Upper lobe of left lung (tissue), 6 donors: ENCODE measurements at regions not wholly inside any gene's neighbourhood (a gene's known extent, or its start where the extent isn't known, plus 50 kb on each side); places are given as distances from the start of the nearest gene placed in this dataset.

Source experiments
- ATAC-seq, 2 donors: fragments of 200-7000 bp; cut with Tn5 transposase; one replicate each; pipeline ENCODE4 v1.9.1; 2022; ENCODE audit warnings: mild to moderate bottlenecking in 2 of 2, moderate library complexity in 2 of 2; ENCODE audit not compliant: low FRiP score in 2 of 2
- DNase-seq, 2 donors: peaks; one replicate each; pipeline ENCODE4 v3.0.0-alpha.2; 2019 to 2020
- H3K27ac ChIP-seq, 4 donors: fragments of 200-600 bp; sonication (generic); one replicate each; pipeline ENCODE4 v1.5.1; 2016 to 2019
- H3K27me3 ChIP-seq, 4 donors: fragments of 200-600 bp; sonication (generic); one replicate each; pipeline ENCODE4 v1.5.1; 2017 to 2019
- H3K36me3 ChIP-seq, 4 donors: fragments of 200-600 bp; sonication (generic); one replicate each; pipeline ENCODE4 v1.5.1; 2016 to 2019
- H3K4me1 ChIP-seq, 4 donors: fragments of 200-600 bp; sonication (generic); one replicate each; pipeline ENCODE4 v1.5.1; 2018 to 2019
- H3K4me3 ChIP-seq, 4 donors: fragments of 200-600 bp; sonication (generic); one replicate each; pipeline ENCODE4 v1.5.1; 2017 to 2019; ENCODE audit warnings: mild to moderate bottlenecking in 2 of 4, moderate library complexity in 1 of 4
- H3K9me3 ChIP-seq, 4 donors: fragments of 200-600 bp; sonication (generic); one replicate each; pipeline ENCODE4 v1.5.1; 2018 to 2019
- EP300 ChIP-seq, 4 donors: sonication (generic); formaldehyde crosslinking; IDR thresholded peaks; one replicate each; pipeline ENCODE4 v1.5.1; 2017; ENCODE audit warnings: antibody characterized with exemption in 4 of 4, control low read depth in 2 of 4
- POLR2A ChIP-seq, 4 donors: fragments of 450-650 bp; IDR thresholded peaks; one replicate each; pipeline ENCODE4 v1.5.1; 2016 to 2017; ENCODE audit warnings: antibody characterized with exemption in 4 of 4, mild to moderate bottlenecking in 2 of 4
- POLR2AphosphoS5 ChIP-seq, 2 donors: sonication (generic); formaldehyde crosslinking; IDR thresholded peaks; one replicate each; pipeline ENCODE4 v1.5.1; 2017; ENCODE audit warnings: antibody characterized with exemption in 2 of 2
- whole genome bisulfite sequencing, 2 donors: methylation state at CpG; one replicate each; pipeline ENCODE4 v1.1.5; 2017 to 2018; 5-methylcytosine and 5-hydroxymethylcytosine counted together
- TF ChIP-seq, protein P1 (sequence below), 6 experiments: fragments of 450-650 bp in 4 of 6; fragments of 200-600 bp in 2 of 6; sonication (generic) in 2 of 6; IDR thresholded peaks; one replicate each; pipeline ENCODE4 v1.5.1; 2016 to 2019; ENCODE audit warnings: antibody characterized with exemption in 6 of 6
- donor health status: DM: no; HTN: no; CAD: no; lungs with moderate emphysema.
- donor health status: DM: no; HTN: yes; CAD: no; lungs with severe emphysema.

- H3K27me3 ChIP-seq, result no peaks in the 10 kb centered on the region
- TF ChIP-seq POLR2A (IDR thresholded peaks at IDR 0.05), result no peak
- TF ChIP-seq, protein P1, sequence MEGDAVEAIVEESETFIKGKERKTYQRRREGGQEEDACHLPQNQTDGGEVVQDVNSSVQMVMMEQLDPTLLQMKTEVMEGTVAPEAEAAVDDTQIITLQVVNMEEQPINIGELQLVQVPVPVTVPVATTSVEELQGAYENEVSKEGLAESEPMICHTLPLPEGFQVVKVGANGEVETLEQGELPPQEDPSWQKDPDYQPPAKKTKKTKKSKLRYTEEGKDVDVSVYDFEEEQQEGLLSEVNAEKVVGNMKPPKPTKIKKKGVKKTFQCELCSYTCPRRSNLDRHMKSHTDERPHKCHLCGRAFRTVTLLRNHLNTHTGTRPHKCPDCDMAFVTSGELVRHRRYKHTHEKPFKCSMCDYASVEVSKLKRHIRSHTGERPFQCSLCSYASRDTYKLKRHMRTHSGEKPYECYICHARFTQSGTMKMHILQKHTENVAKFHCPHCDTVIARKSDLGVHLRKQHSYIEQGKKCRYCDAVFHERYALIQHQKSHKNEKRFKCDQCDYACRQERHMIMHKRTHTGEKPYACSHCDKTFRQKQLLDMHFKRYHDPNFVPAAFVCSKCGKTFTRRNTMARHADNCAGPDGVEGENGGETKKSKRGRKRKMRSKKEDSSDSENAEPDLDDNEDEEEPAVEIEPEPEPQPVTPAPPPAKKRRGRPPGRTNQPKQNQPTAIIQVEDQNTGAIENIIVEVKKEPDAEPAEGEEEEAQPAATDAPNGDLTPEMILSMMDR (IDR thresholded peaks at IDR 0.05), result no peak
- no peak for TF ChIP-seq POLR2AphosphoS5 (IDR thresholded peaks at IDR 0.05)
- no peak for TF ChIP-seq EP300 (IDR thresholded peaks at IDR 0.05)
- DNase-seq (no peak), ATAC-seq (no peak)
- H3K4me1 ChIP-seq, result no peaks in the 10 kb centered on the region
- H3K4me3 ChIP-seq, result no peak overlapping the region
- WGBS, 2 donors, result 21 to 50% methylated on average over 1 of the region's 1 CpG
- no peaks in the 10 kb centered on the region for H3K36me3 ChIP-seq
- no peak overlapping the region for H3K27ac ChIP-seq
- H3K9me3 ChIP-seq, result no peaks in the 10 kb centered on the region
Measured at GRCh38 chr4:83922402-83922801, 386.5 kb downstream of the GPAT3 start.

- Histone ChIP-seq H3K36me3 (no peaks in the 10 kb centered on the region), H3K27ac (no peak overlapping the region), H3K4me1 (no peaks in the 10 kb centered on the region), H3K4me3 (no peak overlapping the region), H3K27me3 (no peaks in the 10 kb centered on the region), H3K9me3 (no peaks in the 10 kb centered on the region)
- TF ChIP-seq, protein P1 (IDR thresholded peaks at IDR 0.05), result no peak
- TF ChIP-seq EP300 (IDR thresholded peaks at IDR 0.05), result no peak
- TF ChIP-seq POLR2AphosphoS5 (IDR thresholded peaks at IDR 0.05), result no peak
- TF ChIP-seq POLR2A (IDR thresholded peaks at IDR 0.05), result no peak
- ATAC-seq, result no peak
- DNase-seq, result no peak
- WGBS, 2 donors, result 95 to 97% methylated on average over 8 of the region's 8 CpGs
Measured at GRCh38 chr4:83921124-83921523, 385.2 kb downstream of the GPAT3 start.

- H3K4me3 ChIP-seq, result no peak overlapping the region
- WGBS, 2 donors, result 77 to 91% methylated on average over 3 of the region's 3 CpGs
- H3K36me3 ChIP-seq, result no peaks in the 10 kb centered on the region
- H3K4me1 ChIP-seq, result no peaks in the 10 kb centered on the region
- no peaks in the 10 kb centered on the region for H3K27me3 ChIP-seq
- ATAC-seq (no peak), DNase-seq (no peak)
- TF ChIP-seq EP300 (IDR thresholded peaks at IDR 0.05) (no peak), POLR2A (IDR thresholded peaks at IDR 0.05) (no peak), POLR2AphosphoS5 (IDR thresholded peaks at IDR 0.05) (no peak)
- TF ChIP-seq, protein P1 (IDR thresholded peaks at IDR 0.05), result no peak
- no peaks in the 10 kb centered on the region for H3K9me3 ChIP-seq
- H3K27ac ChIP-seq, result no peak overlapping the region
Measured at GRCh38 chr4:83920375-83920774, 384.5 kb downstream of the GPAT3 start.

DNA sequence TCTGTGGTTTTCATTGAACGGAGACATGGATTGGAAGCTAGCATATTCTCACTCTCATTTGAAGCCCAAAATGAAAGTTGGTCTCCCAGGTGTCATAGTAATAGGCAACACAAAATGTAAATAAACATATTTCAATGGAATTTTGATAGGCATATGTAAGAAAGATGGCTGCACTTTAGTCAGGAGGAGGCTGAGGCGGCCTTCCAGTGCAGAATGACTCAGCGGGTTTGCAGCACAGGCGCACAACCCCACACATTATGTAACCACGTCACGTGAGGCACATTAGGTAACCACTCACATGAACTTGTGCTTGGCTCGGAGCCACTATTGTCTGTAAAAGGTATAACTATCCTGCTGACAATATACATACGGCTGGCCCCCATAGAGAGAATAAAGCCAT, 381.7 kb downstream of the GPAT3 start:
- H3K27me3 ChIP-seq, result no peaks in the 10 kb centered on the region
- H3K27ac ChIP-seq, result no peak overlapping the region
- no peaks in the 10 kb centered on the region for H3K36me3 ChIP-seq
- ATAC-seq, result no peak
- H3K9me3 ChIP-seq, result no peaks in the 10 kb centered on the region
- 69 to 79% methylated on average over 8 of the region's 8 CpGs for WGBS, 2 donors
- TF ChIP-seq EP300 (IDR thresholded peaks at IDR 0.05) (no peak), POLR2AphosphoS5 (IDR thresholded peaks at IDR 0.05) (no peak), POLR2A (IDR thresholded peaks at IDR 0.05) (no peak)
- TF ChIP-seq, protein P1 (IDR thresholded peaks at IDR 0.05), result no peak
- no peak for DNase-seq
- H3K4me3 ChIP-seq, result no peak overlapping the region
- no peaks in the 10 kb centered on the region for H3K4me1 ChIP-seq

- Histone ChIP-seq H3K27ac (no peak overlapping the region), H3K27me3 (no peaks in the 10 kb centered on the region), H3K36me3 (no peaks in the 10 kb centered on the region), H3K4me1 (no peaks in the 10 kb centered on the region), H3K9me3 (no peaks in the 10 kb centered on the region), H3K4me3 (no peak overlapping the region)
- no peak for ATAC-seq
- WGBS, 2 donors, result 33 to 55% methylated on average over 1 of the region's 1 CpG
- no peak for TF ChIP-seq EP300 (IDR thresholded peaks at IDR 0.05)
- TF ChIP-seq POLR2A (IDR thresholded peaks at IDR 0.05), result no peak
- TF ChIP-seq POLR2AphosphoS5 (IDR thresholded peaks at IDR 0.05), result no peak
- TF ChIP-seq, protein P1 (IDR thresholded peaks at IDR 0.05), result no peak
- DNase-seq, result no peak
Measured at GRCh38 chr4:83910693-83911092, 374.8 kb downstream of the GPAT3 start.
